H1 (cell line): ENCODE measurements at regions not wholly inside any gene's neighbourhood (a gene's known extent, or its start where the extent isn't known, plus 50 kb on each side); places are given as distances from the start of the nearest gene placed in this dataset.

Experiments
- CTCF ChIA-PET: fragments of 300-600 bp; sonication (Branson Sonifier 250); formaldehyde crosslinking; loops from one replicate; lab custom pipeline; 2021; ENCODE audit not compliant: partially characterized antibody; lab: Charles Lee
- POLR2A ChIA-PET: fragments of 300-600 bp; sonication (Branson Sonifier 250); formaldehyde crosslinking; loops from one replicate; lab custom pipeline; 2021; ENCODE audit warnings: inconsistent platforms; ENCODE audit not compliant: partially characterized antibody; lab: Charles Lee
- DNase-seq, 2 experiments: peaks; one replicate each; pipeline versions ENCODE4 v3.0.0 to v3.0.0-alpha.2; 2010 to 2022; ENCODE audit warnings: low spot score in 2 of 2, low read depth in 1 of 2, mixed read lengths in 1 of 2
- FAIRE-seq: peaks from 2 replicates; lab custom pipeline; 2011; peaks lifted over from hg19 to GRCh38; lab: Jason Lieb, UNC
- H2AFZ ChIP-seq: 2 replicates; pipeline ENCODE4 v1.8.1; 2012; ENCODE audit warnings: low read length, inconsistent platforms
- H2AK5ac ChIP-seq: 2 replicates; pipeline ENCODE4 v1.6.1; 2013; ENCODE audit warnings: low read depth, low read length
- H2BK120ac ChIP-seq: replicated peaks from 2 replicates; pipeline ENCODE3; 2013; ENCODE audit warnings: low read depth, low read length, inconsistent platforms
- H2BK12ac ChIP-seq: 2 replicates; pipeline ENCODE4 v1.6.1; 2013; ENCODE audit warnings: low read depth, low read length
- H2BK15ac ChIP-seq: 2 replicates; pipeline ENCODE4 v1.6.1; 2013; ENCODE audit warnings: low read length
- H2BK20ac ChIP-seq: 2 replicates; pipeline ENCODE4 v1.6.1; 2013; ENCODE audit warnings: low read length
- H2BK5ac ChIP-seq: 2 replicates; pipeline ENCODE4 v1.6.1; 2013; ENCODE audit warnings: low read depth, low read length
- H3K14ac ChIP-seq: 2 replicates; pipeline ENCODE4 v1.6.1; 2013; ENCODE audit warnings: inconsistent platforms; ENCODE audit not compliant: insufficient read length
- H3K18ac ChIP-seq: 2 replicates; pipeline ENCODE4 v1.6.1; 2013; ENCODE audit warnings: low read length; ENCODE audit errors: extremely low read depth
- H3K23ac ChIP-seq: 2 replicates; pipeline ENCODE4 v1.6.1; 2013; ENCODE audit warnings: inconsistent platforms; ENCODE audit not compliant: insufficient read length
- H3K23me2 ChIP-seq: 2 replicates; pipeline ENCODE4 v1.6.1; 2013; ENCODE audit warnings: low read depth, low read length
- H3K27ac ChIP-seq: 2 replicates; pipeline ENCODE4 v1.6.1; 2011; ENCODE audit warnings: low read depth, low read length, inconsistent platforms
- H3K27me3 ChIP-seq, 4 experiments: replicated peaks in 1 of 4; 1 replicate in 1 of 4; 2 replicates in 3 of 4; pipeline versions ENCODE4 v1.6.1 to v1.8.1; 2011 to 2013; ENCODE audit warnings: low read length in 3 of 4, mild to moderate bottlenecking in 3 of 4, inconsistent platforms in 2 of 4, mixed read lengths in 2 of 4, moderate library complexity in 1 of 4; ENCODE audit not compliant: control insufficient read depth in 3 of 4, insufficient read depth in 3 of 4; ENCODE audit errors: extremely low read depth in 1 of 4
- H3K36me3 ChIP-seq, 4 experiments: 2 replicates each; pipeline versions ENCODE4 v1.6.1 to v1.8.1; 2011 to 2013; ENCODE audit warnings: mild to moderate bottlenecking in 4 of 4, low read length in 3 of 4, moderate library complexity in 2 of 4, control low read depth in 1 of 4, inconsistent platforms in 1 of 4; ENCODE audit not compliant: insufficient read depth in 4 of 4, control insufficient read depth in 2 of 4
- H3K4ac ChIP-seq: replicated peaks from 2 replicates; pipeline ENCODE3; 2013; ENCODE audit warnings: low read length, low read depth, mixed read lengths, inconsistent platforms; ENCODE audit not compliant: insufficient read length
- H3K4me1 ChIP-seq, 4 experiments: replicated peaks in 1 of 4; 1 replicate in 1 of 4; 2 replicates in 3 of 4; pipeline versions ENCODE4 v1.6.1 to v1.8.1; 2011 to 2013; ENCODE audit warnings: low read length in 3 of 4, inconsistent platforms in 2 of 4, mixed read lengths in 1 of 4; ENCODE audit not compliant: insufficient read depth in 4 of 4, control insufficient read depth in 3 of 4
- H3K4me2 ChIP-seq, 2 experiments: 2 replicates each; pipeline versions ENCODE4 v1.6.1 to v1.8.1; 2011 to 2013; ENCODE audit warnings: low read depth in 2 of 2, low read length in 2 of 2, control low read depth in 1 of 2, inconsistent platforms in 1 of 2, mild to moderate bottlenecking in 1 of 2; ENCODE audit not compliant: insufficient read depth in 1 of 2
- H3K4me3 ChIP-seq, 4 experiments: fragments of 200-600, 300-600 bp in 1 of 4; sonication (generic), shearing (Covaris generic), sonication (Bioruptor Twin) in 1 of 4; 2 replicates each; pipeline versions ENCODE4 v1.5.1 to v1.8.1; 2011 to 2016; ENCODE audit warnings: low read length in 4 of 4, low read depth in 3 of 4, control low read depth in 2 of 4, inconsistent platforms in 2 of 4, mild to moderate bottlenecking in 2 of 4, mixed read lengths in 1 of 4, moderate library complexity in 1 of 4; ENCODE audit not compliant: insufficient read depth in 2 of 4; ENCODE audit errors: extremely low read depth in 1 of 4
- H3K56ac ChIP-seq: replicated peaks from 2 replicates; pipeline ENCODE3; 2013; ENCODE audit warnings: low read depth, mild to moderate bottlenecking, mixed read lengths, low read length, inconsistent platforms; ENCODE audit not compliant: insufficient read length
- H3K79me1 ChIP-seq: 2 replicates; pipeline ENCODE4 v1.6.1; 2013; ENCODE audit warnings: low read depth, low read length, control low read depth
- H3K79me2 ChIP-seq, 2 experiments: 2 replicates each; pipeline versions ENCODE4 v1.6.1 to v1.8.1; 2012 to 2013; ENCODE audit warnings: low read length in 2 of 2, mild to moderate bottlenecking in 2 of 2, inconsistent platforms in 1 of 2; ENCODE audit not compliant: insufficient read depth in 2 of 2, control insufficient read depth in 1 of 2
- H3K9ac ChIP-seq, 4 experiments: replicated peaks in 1 of 4; 1 replicate in 1 of 4; 2 replicates in 3 of 4; pipeline versions ENCODE4 v1.6.1 to v1.8.1; 2011 to 2013; ENCODE audit warnings: low read depth in 3 of 4, low read length in 3 of 4, control low read depth in 2 of 4, mild to moderate bottlenecking in 2 of 4, moderate library complexity in 2 of 4, inconsistent platforms in 1 of 4; ENCODE audit errors: extremely low read depth in 1 of 4
- H3K9me3 ChIP-seq, 2 experiments: 2 replicates each; pipeline versions ENCODE4 v1.6.1 to v1.8.1; 2012 to 2013; ENCODE audit warnings: mild to moderate bottlenecking in 2 of 2, moderate library complexity in 2 of 2, control low read depth in 1 of 2, inconsistent platforms in 1 of 2, low read depth in 1 of 2, low read length in 1 of 2, mixed read lengths in 1 of 2; ENCODE audit not compliant: insufficient read depth in 2 of 2
- H4K20me1 ChIP-seq, 2 experiments: replicated peaks in 1 of 2; 2 replicates each; pipeline versions ENCODE3 to v1.8.1; 2011 to 2013; ENCODE audit warnings: inconsistent platforms in 2 of 2, low read length in 2 of 2, mild to moderate bottlenecking in 1 of 2; ENCODE audit not compliant: insufficient read depth in 2 of 2, control insufficient read depth in 1 of 2
- H4K5ac ChIP-seq: 2 replicates; pipeline ENCODE4 v1.6.1; 2013; ENCODE audit warnings: low read length, low read depth, mixed read lengths, inconsistent platforms; ENCODE audit not compliant: insufficient read length
- H4K8ac ChIP-seq: 2 replicates; pipeline ENCODE4 v1.8.0; 2013; ENCODE audit warnings: mild to moderate bottlenecking, moderate library complexity, low read length, inconsistent platforms; ENCODE audit not compliant: insufficient read depth; ENCODE audit errors: extremely low read depth
- H4K91ac ChIP-seq: replicated peaks from 2 replicates; pipeline ENCODE3; 2013; ENCODE audit warnings: low read length, mixed read lengths, inconsistent platforms; ENCODE audit not compliant: insufficient read length
- ATF3 ChIP-seq: IDR thresholded peaks from 2 replicates; pipeline ENCODE4 v1.6.1; 2011; ENCODE audit warnings: low read depth, mild to moderate bottlenecking, low read length; ENCODE audit not compliant: insufficient read depth
- GABPA ChIP-seq: IDR thresholded peaks from 2 replicates; pipeline ENCODE4 v1.6.1; 2011; ENCODE audit warnings: mild to moderate bottlenecking, low read length, moderate library complexity, borderline replicate concordance; ENCODE audit not compliant: insufficient read depth
- RBBP5 ChIP-seq: IDR thresholded peaks from 2 replicates; pipeline ENCODE4 v1.7.1; 2012; ENCODE audit warnings: low read depth, mild to moderate bottlenecking, inconsistent platforms, low read length, moderate library complexity, borderline replicate concordance
- SUZ12 ChIP-seq: fragments of 200-600 bp; sonication (generic); IDR thresholded peaks from 2 replicates; pipeline ENCODE4 v1.6.1; 2012; ENCODE audit warnings: mild to moderate bottlenecking, inconsistent platforms, low read length, moderate library complexity, mixed read lengths
- TCF12 ChIP-seq: IDR thresholded peaks from 2 replicates; pipeline ENCODE4 v1.6.1; 2011; ENCODE audit warnings: low read depth, mild to moderate bottlenecking, low read length
- WGBS, 2 experiments: shearing (Covaris generic) in 1 of 2; methylation state at CpG; one replicate each; pipeline versions ENCODE4 v1.1.6 to v1.1.7; 2013 to 2015; ENCODE audit warnings: low lambda C conversion rate in 2 of 2, mixed read lengths in 2 of 2, inconsistent platforms in 1 of 2, low coverage in 1 of 2, missing lambda C conversion rate in 1 of 2; ENCODE audit not compliant: insufficient replicate concordance in 2 of 2, insufficient coverage in 1 of 2, insufficient read length in 1 of 2; ENCODE audit errors: extremely low coverage in 1 of 2, missing lambda C conversion rate in 1 of 2; 5-methylcytosine and 5-hydroxymethylcytosine counted together

- H3K23ac ChIP-seq: no peak overlapping the region
- POLR2A ChIA-PET: interaction anchor here (6.8 kb wide), 1 partner anchor 65 kb away, joined by 69 read pairs; the partner anchor contains the start of gene PMAIP1
Observed at GRCh38 chr18:59833785-59834184, 66.0 kb upstream of the PMAIP1 start.

More at GRCh38 chr18:59833785-59834184, 66.0 kb upstream of the PMAIP1 start:
- H3K4me3 ChIP-seq: no peak overlapping the region
- TF ChIP-seq TCF12 (no peak), SUZ12 (no peak), GABPA (no peak), RBBP5 (no peak), ATF3 (no peak)
- H2BK120ac ChIP-seq: no peak overlapping the region
- no peak overlapping the region for H4K8ac ChIP-seq
- no peaks in the 10 kb centered on the region for H3K27me3 ChIP-seq
- no peak overlapping the region; a peak in 1 of 4 replicates for H3K4me2 ChIP-seq
- H2BK12ac ChIP-seq: no peak overlapping the region
- H3K36me3 ChIP-seq: no peaks in the 10 kb centered on the region
- H3K14ac ChIP-seq: no peak overlapping the region
- no peak overlapping the region for H2AK5ac ChIP-seq
- H4K91ac ChIP-seq: no peak overlapping the region
- H2BK15ac ChIP-seq: no peak overlapping the region
- no peak overlapping the region for H4K5ac ChIP-seq
- CTCF ChIA-PET: interaction anchor here (1.0 to 7.1 kb wide), 2 partner anchors 11 to 187 kb away, joined by 3 to 40 read pairs; no protein-coding TSS in a partner anchor
- 0 out of 2 replicates have a peak overlapping the region, but pooled peaks have one; percentile 66 for H3K18ac ChIP-seq
- H3K9ac ChIP-seq: no peak overlapping the region
- H3K56ac ChIP-seq: no peak overlapping the region
- no peaks in the 10 kb centered on the region for H4K20me1 ChIP-seq
- no peak overlapping the region for H2BK20ac ChIP-seq
- no peaks in the 10 kb centered on the region for H3K9me3 ChIP-seq
- WGBS, 2 experiments: 81% methylated on average over 3 of the region's 3 CpGs; no CpG with 5 or more reads in 1 of the 2 experiments
- H2BK5ac ChIP-seq: no peak overlapping the region
- H3K79me1 ChIP-seq: no peaks in the 10 kb centered on the region
- DNase-seq (no peak), FAIRE-seq (no peak)
- H3K4ac ChIP-seq: no peak overlapping the region
- H3K79me2 ChIP-seq: no peaks in the 10 kb centered on the region
- H3K23me2 ChIP-seq: no peaks in the 10 kb centered on the region
- H3K27ac ChIP-seq: no peak overlapping the region
- H2AFZ ChIP-seq: no peak overlapping the region
- peaks cover 0 to 15% (median 7%) of the 10 kb centered on the region in 4 experiments; a peak in 5 of 7 replicates for H3K4me1 ChIP-seq
